ENCODE measurements at regions not wholly inside any gene's neighbourhood (a gene's known extent, or its start where the extent isn't known, plus 50 kb on each side); places are given as distances from the start of the nearest gene placed in this dataset.
A peak's percentile ranks its signal among the peaks of the same experiment; 100 is the strongest.

DNA sequence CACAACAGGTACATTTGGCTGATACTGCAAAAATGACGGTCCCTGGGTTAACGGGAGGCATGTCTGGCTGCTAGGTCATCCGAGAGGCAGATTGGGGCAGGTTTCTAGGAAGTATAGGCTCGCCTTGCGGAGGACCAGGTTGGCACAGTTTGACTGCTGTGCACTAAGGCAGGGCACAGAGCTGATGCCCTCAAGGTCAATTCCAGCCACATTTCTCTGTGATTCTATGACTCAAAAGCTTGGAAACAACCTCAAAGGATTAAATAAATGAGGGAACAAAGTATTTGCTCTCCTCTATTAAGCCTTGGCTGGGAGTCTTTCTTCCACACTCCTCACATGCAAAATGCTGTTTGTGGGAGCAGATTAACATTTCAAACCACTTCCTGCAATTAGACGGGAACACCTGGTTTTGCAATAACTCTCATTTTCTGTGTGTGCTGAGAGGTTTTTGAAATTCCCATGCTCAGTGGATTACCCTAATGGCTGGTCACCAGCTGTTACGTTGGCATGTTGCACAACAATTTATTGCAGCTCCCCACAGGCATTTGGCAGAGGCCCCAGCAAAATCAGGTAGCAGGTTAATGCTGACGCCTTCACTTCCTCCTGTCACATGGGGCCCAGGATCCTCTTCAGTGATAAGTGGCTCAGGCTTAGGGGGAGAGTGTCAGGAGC is 61.0 kb upstream of the PLET1 start:
- peak; percentile 93 for DNase-seq (ENCODE audit: low read depth)
- TF ChIP-seq, protein P1, sequence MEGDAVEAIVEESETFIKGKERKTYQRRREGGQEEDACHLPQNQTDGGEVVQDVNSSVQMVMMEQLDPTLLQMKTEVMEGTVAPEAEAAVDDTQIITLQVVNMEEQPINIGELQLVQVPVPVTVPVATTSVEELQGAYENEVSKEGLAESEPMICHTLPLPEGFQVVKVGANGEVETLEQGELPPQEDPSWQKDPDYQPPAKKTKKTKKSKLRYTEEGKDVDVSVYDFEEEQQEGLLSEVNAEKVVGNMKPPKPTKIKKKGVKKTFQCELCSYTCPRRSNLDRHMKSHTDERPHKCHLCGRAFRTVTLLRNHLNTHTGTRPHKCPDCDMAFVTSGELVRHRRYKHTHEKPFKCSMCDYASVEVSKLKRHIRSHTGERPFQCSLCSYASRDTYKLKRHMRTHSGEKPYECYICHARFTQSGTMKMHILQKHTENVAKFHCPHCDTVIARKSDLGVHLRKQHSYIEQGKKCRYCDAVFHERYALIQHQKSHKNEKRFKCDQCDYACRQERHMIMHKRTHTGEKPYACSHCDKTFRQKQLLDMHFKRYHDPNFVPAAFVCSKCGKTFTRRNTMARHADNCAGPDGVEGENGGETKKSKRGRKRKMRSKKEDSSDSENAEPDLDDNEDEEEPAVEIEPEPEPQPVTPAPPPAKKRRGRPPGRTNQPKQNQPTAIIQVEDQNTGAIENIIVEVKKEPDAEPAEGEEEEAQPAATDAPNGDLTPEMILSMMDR (conservative IDR thresholded peaks at IDR 0.05; ENCODE audit: low read length): no peak
- no peak overlapping the region for H3K4me3 ChIP-seq (ENCODE audit: low read length)

DNA sequence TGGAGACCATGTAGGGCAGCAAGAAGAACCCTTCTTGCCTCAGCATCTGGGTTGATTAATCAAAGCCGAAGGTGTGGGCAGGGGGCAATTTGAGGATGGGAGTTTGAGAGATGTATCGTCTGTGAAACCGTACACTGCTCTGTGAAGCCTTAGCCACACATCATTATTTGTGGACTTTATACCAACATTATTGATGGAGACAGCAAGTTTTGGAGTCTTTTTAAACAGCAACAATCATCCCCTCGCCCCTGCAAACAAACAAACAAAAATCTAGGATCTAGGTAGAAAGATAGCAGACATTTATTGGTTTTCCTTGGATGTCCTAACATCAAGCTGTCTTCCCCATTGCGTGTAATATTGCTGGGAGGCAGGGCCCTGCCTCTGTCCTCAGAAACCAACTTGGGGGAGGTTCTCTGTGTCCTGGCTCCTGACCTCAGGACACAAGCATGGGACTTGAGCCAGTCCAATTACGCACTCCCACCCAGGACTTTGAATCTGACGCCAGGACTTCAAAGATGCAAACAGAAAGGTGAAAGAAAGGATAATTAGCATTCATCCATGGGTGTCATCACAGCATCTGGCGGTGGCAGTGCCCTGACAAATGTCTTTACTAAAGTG is 61.6 kb upstream of the PLET1 start:
- TF ChIP-seq, protein P1 (conservative IDR thresholded peaks at IDR 0.05; ENCODE audit: low read length): no peak
- no peak for DNase-seq (ENCODE audit: low read depth)
- no peak overlapping the region for H3K4me3 ChIP-seq (ENCODE audit: low read length)

DNA sequence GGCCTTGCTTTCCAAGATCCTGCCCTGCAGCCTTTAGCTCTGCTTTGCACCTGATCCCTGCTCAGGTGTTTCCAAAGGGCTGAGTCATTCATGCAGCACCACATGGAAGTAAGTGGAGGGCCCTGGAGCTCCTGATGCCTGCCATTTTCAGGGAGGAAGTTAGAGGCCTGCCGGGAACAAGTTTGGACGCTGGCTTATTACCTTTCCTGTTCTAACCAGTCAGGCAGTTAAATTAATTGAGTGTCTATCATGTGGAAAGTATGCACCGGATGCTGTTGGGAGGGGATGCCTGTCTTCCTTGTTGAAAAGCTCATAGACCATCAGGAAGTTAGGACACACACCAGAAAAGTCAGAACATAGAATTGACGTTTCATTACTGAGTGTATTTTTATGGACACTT is 73.7 kb upstream of the PLET1 start:
- H3K4me3 ChIP-seq (ENCODE audit: low read length): no peak overlapping the region
- no peak for DNase-seq (ENCODE audit: low read depth)
- TF ChIP-seq, protein P1 (conservative IDR thresholded peaks at IDR 0.05; ENCODE audit: low read length): no peak

DNA sequence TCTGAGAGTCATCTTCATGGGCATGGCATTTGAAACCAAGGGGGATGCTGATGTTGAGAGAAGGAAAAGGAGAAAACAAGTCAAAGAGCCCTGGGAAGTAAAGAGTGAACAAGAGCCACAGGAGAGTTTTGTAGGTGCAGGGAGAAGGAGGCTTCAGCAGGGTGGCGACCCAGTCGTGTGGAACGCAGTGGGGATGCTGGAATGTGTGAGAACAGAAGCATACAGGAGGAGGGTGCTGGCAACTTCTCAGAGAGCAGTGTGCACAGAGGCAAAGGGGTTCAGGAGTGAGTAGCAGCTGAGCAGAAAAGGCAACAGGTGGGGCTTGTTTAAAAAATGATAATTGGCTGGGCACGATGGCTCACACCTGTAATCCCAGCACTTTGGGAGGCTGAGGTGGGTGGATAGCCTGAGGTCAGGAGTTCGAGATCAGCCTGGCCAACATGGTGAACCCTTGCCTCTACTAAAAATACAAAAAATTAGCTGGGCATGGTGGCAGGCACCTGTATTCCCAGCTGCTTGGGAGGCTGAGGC is 75.8 kb upstream of the PLET1 start:
- no peak for DNase-seq (ENCODE audit: low read depth)

DNA sequence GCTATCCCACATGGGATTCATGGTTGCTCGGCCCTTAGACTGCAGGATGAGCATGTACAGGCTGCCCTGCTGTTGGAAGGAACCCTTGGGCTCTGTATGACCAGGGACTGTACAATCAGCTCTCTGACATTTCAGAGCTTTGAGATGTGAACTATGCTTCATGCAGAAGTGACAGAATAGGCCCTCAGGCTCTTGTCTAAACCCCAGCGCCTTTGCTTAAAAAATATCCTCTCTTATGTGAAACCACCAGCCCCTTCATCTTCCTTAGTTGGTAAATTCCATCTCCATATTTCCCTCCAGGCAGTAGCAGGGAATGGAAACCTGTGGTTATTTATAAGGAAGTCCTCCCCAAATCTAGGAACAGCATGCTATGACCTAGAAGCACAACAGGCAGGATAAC is 78.9 kb upstream of the PLET1 start:
- TF ChIP-seq, protein P1 (conservative IDR thresholded peaks at IDR 0.05; ENCODE audit: low read length): no peak
- no peak for DNase-seq (ENCODE audit: low read depth)
- H3K4me3 ChIP-seq (ENCODE audit: low read length): no peak overlapping the region

More for the DNA sequence above, 75.8 kb upstream of the PLET1 start:
- H3K4me3 ChIP-seq (ENCODE audit: low read length): no peak overlapping the region
- TF ChIP-seq, protein P1 (conservative IDR thresholded peaks at IDR 0.05; ENCODE audit: low read length): no peak

DNA sequence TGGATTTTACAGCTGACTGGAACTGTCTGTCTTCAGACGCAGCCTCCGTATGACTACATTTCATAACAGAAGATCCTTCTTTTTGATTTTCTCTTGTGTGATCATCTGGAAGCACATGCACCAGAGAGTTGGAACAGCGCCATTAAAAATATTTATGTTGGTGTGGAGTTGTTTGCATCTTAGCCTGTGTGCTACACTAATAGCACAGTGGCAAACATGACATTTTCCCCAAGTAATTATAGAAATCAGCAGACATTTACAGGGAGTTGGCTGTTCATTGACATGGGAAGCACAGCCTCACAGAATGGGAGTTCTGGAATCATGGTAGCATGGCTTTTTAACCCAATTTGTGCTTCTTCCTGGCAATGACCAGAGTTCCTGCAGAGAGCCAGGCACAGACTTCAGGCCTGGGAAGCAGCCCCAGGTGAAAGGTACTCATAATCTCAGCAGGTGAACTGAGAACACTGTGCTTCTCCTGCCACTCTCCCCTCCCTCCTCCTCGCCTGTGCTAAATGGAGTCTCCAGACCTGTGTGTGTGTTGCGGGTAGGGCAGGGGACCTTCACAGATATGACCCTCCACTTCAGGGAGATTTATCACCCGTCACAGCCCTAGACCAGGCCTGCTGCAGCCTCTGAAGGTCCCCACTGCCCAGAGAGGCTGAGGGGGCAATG is 82.8 kb upstream of the PLET1 start:
- no peak overlapping the region for H3K4me3 ChIP-seq (ENCODE audit: low read length)
- TF ChIP-seq, protein P1 (conservative IDR thresholded peaks at IDR 0.05; ENCODE audit: low read length): no peak
- no peak for DNase-seq (ENCODE audit: low read depth)

Data from AG10803 (cell line).